ENCODE measurements at regions not wholly inside any gene's neighbourhood (a gene's known extent, or its start where the extent isn't known, plus 50 kb on each side); places are given as distances from the start of the nearest gene placed in this dataset.

GRCh38 chr6:74071214-74071613 is 375.2 kb downstream of the CD109 start:
- Histone ChIP-seq H3K56ac (ENCODE audit: low read length) (no peak overlapping the region), H3K27me3 (ENCODE audit: insufficient read depth, low read length, poor library complexity) (no peaks in the 10 kb centered on the region), H2BK15ac (replicated peaks; ENCODE audit: low read depth) (no peak overlapping the region), H2BK120ac (ENCODE audit: low read depth, low read length) (no peak overlapping the region), H4K8ac (ENCODE audit: low read depth, low read length) (no peak overlapping the region), H3K79me2 (ENCODE audit: control insufficient read depth, insufficient read depth, low read length) (no peaks in the 10 kb centered on the region), H3K4me2 (ENCODE audit: low read length) (no peak overlapping the region), H3K79me1 (ENCODE audit: low read length) (no peaks in the 10 kb centered on the region), H2BK5ac (ENCODE audit: low read length) (no peak overlapping the region), H3K36me3 (ENCODE audit: control insufficient read depth, insufficient read depth, low read length) (no peaks in the 10 kb centered on the region), H3K4ac (ENCODE audit: low read depth, low read length) (no peak overlapping the region), H3K4me1 (ENCODE audit: control insufficient read depth, low read depth, low read length) (no peaks in the 10 kb centered on the region), H3K18ac (ENCODE audit: low read length) (no peak overlapping the region), H3K9ac (ENCODE audit: low read length) (no peak overlapping the region), H3K27ac (ENCODE audit: low read depth, low read length) (no peak overlapping the region), H4K5ac (ENCODE audit: low read length) (no peak overlapping the region), H3K4me3 (ENCODE audit: low read length) (no peak overlapping the region), H2AK5ac (ENCODE audit: low read length) (no peak overlapping the region), H3K23ac (ENCODE audit: low read length) (no peak overlapping the region)
- no peak for DNase-seq

- H3K4me1 ChIP-seq (ENCODE audit: control insufficient read depth, low read depth, low read length), result no peaks in the 10 kb centered on the region
- no peak overlapping the region for H3K9ac ChIP-seq (ENCODE audit: low read length)
- H3K23ac ChIP-seq (ENCODE audit: low read length), result no peak overlapping the region
- no peaks in the 10 kb centered on the region for H3K79me2 ChIP-seq (ENCODE audit: control insufficient read depth, insufficient read depth, low read length)
- H2AK5ac ChIP-seq (ENCODE audit: low read length), result no peak overlapping the region
- H2BK120ac ChIP-seq (ENCODE audit: low read depth, low read length), result no peak overlapping the region
- no peak overlapping the region for H3K4me3 ChIP-seq (ENCODE audit: low read length)
- no peaks in the 10 kb centered on the region for H3K27me3 ChIP-seq (ENCODE audit: insufficient read depth, low read length, poor library complexity)
- WGBS (ENCODE audit: extremely low coverage, insufficient coverage, low lambda C conversion rate), result no CpG with 5 or more reads among the region's 1 CpG
- H2BK15ac ChIP-seq (replicated peaks; ENCODE audit: low read depth), result no peak overlapping the region
- H3K56ac ChIP-seq (ENCODE audit: low read length), result no peak overlapping the region
- no peaks in the 10 kb centered on the region for H3K79me1 ChIP-seq (ENCODE audit: low read length)
- no peak for DNase-seq
- H3K4ac ChIP-seq (ENCODE audit: low read depth, low read length), result no peak overlapping the region
- H3K4me2 ChIP-seq (ENCODE audit: low read length), result no peak overlapping the region
- no peak overlapping the region for H3K27ac ChIP-seq (ENCODE audit: low read depth, low read length)
- no peak overlapping the region for H2BK5ac ChIP-seq (ENCODE audit: low read length)
- no peak overlapping the region for H4K8ac ChIP-seq (ENCODE audit: low read depth, low read length)
- H3K18ac ChIP-seq (ENCODE audit: low read length), result no peak overlapping the region
- H3K36me3 ChIP-seq (ENCODE audit: control insufficient read depth, insufficient read depth, low read length), result no peaks in the 10 kb centered on the region
- H4K5ac ChIP-seq (ENCODE audit: low read length), result no peak overlapping the region
Measured at GRCh38 chr6:74070711-74071110, 374.7 kb downstream of the CD109 start.

GRCh38 chr6:74070091-74070490 is 374.1 kb downstream of the CD109 start:
- Histone ChIP-seq H4K8ac (ENCODE audit: low read depth, low read length) (no peak overlapping the region), H3K9ac (ENCODE audit: low read length) (no peak overlapping the region), H3K4me1 (ENCODE audit: control insufficient read depth, low read depth, low read length) (no peaks in the 10 kb centered on the region), H3K36me3 (ENCODE audit: control insufficient read depth, insufficient read depth, low read length) (no peaks in the 10 kb centered on the region), H2BK5ac (ENCODE audit: low read length) (no peak overlapping the region), H3K23ac (ENCODE audit: low read length) (no peak overlapping the region), H3K4me3 (ENCODE audit: low read length) (no peak overlapping the region), H3K79me2 (ENCODE audit: control insufficient read depth, insufficient read depth, low read length) (no peaks in the 10 kb centered on the region), H3K79me1 (ENCODE audit: low read length) (no peaks in the 10 kb centered on the region), H3K4ac (ENCODE audit: low read depth, low read length) (no peak overlapping the region), H4K5ac (ENCODE audit: low read length) (no peak overlapping the region), H3K27me3 (ENCODE audit: insufficient read depth, low read length, poor library complexity) (no peaks in the 10 kb centered on the region), H3K56ac (ENCODE audit: low read length) (no peak overlapping the region), H2BK120ac (ENCODE audit: low read depth, low read length) (no peak overlapping the region), H3K4me2 (ENCODE audit: low read length) (no peak overlapping the region), H3K18ac (ENCODE audit: low read length) (no peak overlapping the region), H2BK15ac (replicated peaks; ENCODE audit: low read depth) (no peak overlapping the region), H2AK5ac (ENCODE audit: low read length) (no peak overlapping the region), H3K27ac (ENCODE audit: low read depth, low read length) (no peak overlapping the region)
- DNase-seq, result no peak
- no CpG with 5 or more reads among the region's 1 CpG for WGBS (ENCODE audit: extremely low coverage, insufficient coverage, low lambda C conversion rate)

- H3K4me3 ChIP-seq (ENCODE audit: low read length), result no peak overlapping the region
- H3K27ac ChIP-seq (ENCODE audit: low read depth, low read length), result no peak overlapping the region
- no peak overlapping the region for H3K18ac ChIP-seq (ENCODE audit: low read length)
- H2BK120ac ChIP-seq (ENCODE audit: low read depth, low read length), result no peak overlapping the region
- H3K56ac ChIP-seq (ENCODE audit: low read length), result no peak overlapping the region
- no peak overlapping the region for H4K5ac ChIP-seq (ENCODE audit: low read length)
- no peak for DNase-seq
- no peaks in the 10 kb centered on the region for H3K79me1 ChIP-seq (ENCODE audit: low read length)
- WGBS (ENCODE audit: extremely low coverage, insufficient coverage, low lambda C conversion rate), result no CpG with 5 or more reads among the region's 4 CpGs
- H3K4me1 ChIP-seq (ENCODE audit: control insufficient read depth, low read depth, low read length), result no peaks in the 10 kb centered on the region
- no peak overlapping the region for H2AK5ac ChIP-seq (ENCODE audit: low read length)
- H3K9ac ChIP-seq (ENCODE audit: low read length), result no peak overlapping the region
- H3K4me2 ChIP-seq (ENCODE audit: low read length), result no peak overlapping the region
- H2BK15ac ChIP-seq (replicated peaks; ENCODE audit: low read depth), result no peak overlapping the region
- H4K8ac ChIP-seq (ENCODE audit: low read depth, low read length), result no peak overlapping the region
- H3K23ac ChIP-seq (ENCODE audit: low read length), result no peak overlapping the region
- no peaks in the 10 kb centered on the region for H3K79me2 ChIP-seq (ENCODE audit: control insufficient read depth, insufficient read depth, low read length)
- no peak overlapping the region for H2BK5ac ChIP-seq (ENCODE audit: low read length)
- no peaks in the 10 kb centered on the region for H3K27me3 ChIP-seq (ENCODE audit: insufficient read depth, low read length, poor library complexity)
- H3K4ac ChIP-seq (ENCODE audit: low read depth, low read length), result no peak overlapping the region
- no peaks in the 10 kb centered on the region for H3K36me3 ChIP-seq (ENCODE audit: control insufficient read depth, insufficient read depth, low read length)
Measured at GRCh38 chr6:74069089-74069581, 373.1 kb downstream of the CD109 start.

GRCh38 chr6:74066168-74066871 is 370.3 kb downstream of the CD109 start:
- no peak overlapping the region for H4K8ac ChIP-seq (ENCODE audit: low read depth, low read length)
- no peak overlapping the region for H3K9ac ChIP-seq (ENCODE audit: low read length)
- no peaks in the 10 kb centered on the region for H3K27me3 ChIP-seq (ENCODE audit: insufficient read depth, low read length, poor library complexity)
- WGBS (ENCODE audit: extremely low coverage, insufficient coverage, low lambda C conversion rate), result no CpG with 5 or more reads among the region's 10 CpGs
- no peak overlapping the region for H3K4me3 ChIP-seq (ENCODE audit: low read length)
- H3K4ac ChIP-seq (ENCODE audit: low read depth, low read length), result no peak overlapping the region
- no peak overlapping the region for H3K18ac ChIP-seq (ENCODE audit: low read length)
- H3K23ac ChIP-seq (ENCODE audit: low read length), result no peak overlapping the region
- no peaks in the 10 kb centered on the region for H3K36me3 ChIP-seq (ENCODE audit: control insufficient read depth, insufficient read depth, low read length)
- no peak overlapping the region for H3K27ac ChIP-seq (ENCODE audit: low read depth, low read length)
- no peaks in the 10 kb centered on the region for H3K79me1 ChIP-seq (ENCODE audit: low read length)
- H2BK120ac ChIP-seq (ENCODE audit: low read depth, low read length), result no peak overlapping the region
- no peak overlapping the region for H2AK5ac ChIP-seq (ENCODE audit: low read length)
- no peak overlapping the region for H2BK15ac ChIP-seq (replicated peaks; ENCODE audit: low read depth)
- DNase-seq, result no peak
- no peaks in the 10 kb centered on the region for H3K79me2 ChIP-seq (ENCODE audit: control insufficient read depth, insufficient read depth, low read length)
- H3K56ac ChIP-seq (ENCODE audit: low read length), result no peak overlapping the region
- H2BK5ac ChIP-seq (ENCODE audit: low read length), result no peak overlapping the region
- no peaks in the 10 kb centered on the region for H3K4me1 ChIP-seq (ENCODE audit: control insufficient read depth, low read depth, low read length)
- H4K5ac ChIP-seq (ENCODE audit: low read length), result no peak overlapping the region
- H3K4me2 ChIP-seq (ENCODE audit: low read length), result no peak overlapping the region

GRCh38 chr6:74065705-74066104 is 369.7 kb downstream of the CD109 start:
- Histone ChIP-seq H3K4me1 (ENCODE audit: control insufficient read depth, low read depth, low read length) (no peaks in the 10 kb centered on the region), H3K36me3 (ENCODE audit: control insufficient read depth, insufficient read depth, low read length) (no peaks in the 10 kb centered on the region), H3K4me2 (ENCODE audit: low read length) (no peak overlapping the region), H3K79me2 (ENCODE audit: control insufficient read depth, insufficient read depth, low read length) (no peaks in the 10 kb centered on the region), H2BK5ac (ENCODE audit: low read length) (no peak overlapping the region), H3K18ac (ENCODE audit: low read length) (no peak overlapping the region), H3K27me3 (ENCODE audit: insufficient read depth, low read length, poor library complexity) (no peaks in the 10 kb centered on the region), H2BK120ac (ENCODE audit: low read depth, low read length) (no peak overlapping the region), H3K23ac (ENCODE audit: low read length) (no peak overlapping the region), H2AK5ac (ENCODE audit: low read length) (no peak overlapping the region), H4K8ac (ENCODE audit: low read depth, low read length) (no peak overlapping the region), H3K9ac (ENCODE audit: low read length) (no peak overlapping the region), H2BK15ac (replicated peaks; ENCODE audit: low read depth) (no peak overlapping the region), H3K79me1 (ENCODE audit: low read length) (no peaks in the 10 kb centered on the region), H3K4me3 (ENCODE audit: low read length) (no peak overlapping the region), H3K4ac (ENCODE audit: low read depth, low read length) (no peak overlapping the region), H3K56ac (ENCODE audit: low read length) (no peak overlapping the region), H3K27ac (ENCODE audit: low read depth, low read length) (no peak overlapping the region), H4K5ac (ENCODE audit: low read length) (no peak overlapping the region)
- no CpG with 5 or more reads among the region's 1 CpG for WGBS (ENCODE audit: extremely low coverage, insufficient coverage, low lambda C conversion rate)
- no peak for DNase-seq
